Retina (tissue), 1 donor: ENCODE measurements at regions not wholly inside any gene's neighbourhood (a gene's known extent, or its start where the extent isn't known, plus 50 kb on each side); places are given as distances from the start of the nearest gene placed in this dataset.
"Not testable (repeated sequence)": the region's sequence is repeated elsewhere in the genome, so short reads cannot be mapped to it uniquely, and the experiment has no call there.

Experiments
- DNase-seq: peaks from one replicate; pipeline ENCODE4 v3.0.0-alpha.2; 2016

DNA sequence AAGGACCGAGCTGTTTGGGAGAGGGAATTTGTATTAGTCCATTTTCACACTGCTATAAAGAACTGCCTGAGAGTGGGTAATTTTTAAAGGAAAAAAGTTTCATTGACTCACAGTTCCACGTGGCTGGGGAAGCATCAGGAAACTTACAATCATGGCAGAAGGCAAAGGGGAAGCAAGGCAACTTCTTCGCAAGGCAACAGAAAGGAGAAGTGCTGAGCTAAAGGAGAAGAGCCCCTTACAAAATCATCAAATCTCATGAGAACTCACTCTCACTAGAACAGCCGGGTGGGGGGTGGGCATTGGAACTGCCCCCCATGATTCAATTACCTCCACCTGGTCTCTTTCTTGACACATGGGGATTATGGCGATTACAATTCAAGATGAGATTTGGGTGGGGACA lies 121.8 kb upstream of the SLC13A1 start:
- DNase-seq, result not testable (repeated sequence)

DNA sequence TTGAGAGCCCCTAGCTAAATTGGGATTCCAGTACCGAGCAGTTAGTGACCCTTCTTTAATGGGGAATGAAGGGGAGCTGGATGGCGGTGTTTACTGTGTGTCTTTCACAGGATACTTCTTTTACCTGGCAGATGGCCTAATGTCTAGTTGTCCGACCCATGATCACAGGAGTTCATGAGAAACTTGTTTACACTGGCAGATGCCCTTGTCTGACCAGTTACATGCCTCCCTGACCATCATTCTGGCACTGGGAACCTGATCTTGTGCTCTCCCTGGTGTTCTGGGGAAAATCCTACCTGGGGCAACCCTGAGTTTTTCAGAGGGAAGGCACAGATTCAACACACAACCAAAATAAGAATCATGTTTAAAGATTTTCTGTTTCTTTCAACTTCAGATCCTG lies 120.1 kb upstream of the SLC13A1 start:
- no peak for DNase-seq

DNA sequence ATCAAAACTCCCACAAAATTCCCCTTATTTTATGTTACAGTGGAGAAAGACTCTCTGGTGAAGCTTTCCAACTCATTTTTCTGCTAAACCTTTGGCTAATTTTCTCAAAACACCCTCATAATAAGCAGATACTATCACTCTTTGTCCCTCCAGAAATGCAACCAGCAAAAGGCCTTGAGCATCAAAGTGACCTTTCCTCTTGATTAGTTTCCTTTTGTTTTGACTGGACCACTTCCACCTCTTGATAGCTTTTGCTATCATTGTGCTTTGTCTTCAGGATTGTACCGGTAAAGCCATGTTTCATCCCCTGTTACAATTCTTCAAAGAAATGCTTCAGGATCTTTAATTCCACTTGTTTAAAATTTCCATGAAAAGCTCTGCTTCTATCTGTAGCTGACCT lies 115.1 kb upstream of the SLC13A1 start:
- DNase-seq, result peak; percentile 2

DNA sequence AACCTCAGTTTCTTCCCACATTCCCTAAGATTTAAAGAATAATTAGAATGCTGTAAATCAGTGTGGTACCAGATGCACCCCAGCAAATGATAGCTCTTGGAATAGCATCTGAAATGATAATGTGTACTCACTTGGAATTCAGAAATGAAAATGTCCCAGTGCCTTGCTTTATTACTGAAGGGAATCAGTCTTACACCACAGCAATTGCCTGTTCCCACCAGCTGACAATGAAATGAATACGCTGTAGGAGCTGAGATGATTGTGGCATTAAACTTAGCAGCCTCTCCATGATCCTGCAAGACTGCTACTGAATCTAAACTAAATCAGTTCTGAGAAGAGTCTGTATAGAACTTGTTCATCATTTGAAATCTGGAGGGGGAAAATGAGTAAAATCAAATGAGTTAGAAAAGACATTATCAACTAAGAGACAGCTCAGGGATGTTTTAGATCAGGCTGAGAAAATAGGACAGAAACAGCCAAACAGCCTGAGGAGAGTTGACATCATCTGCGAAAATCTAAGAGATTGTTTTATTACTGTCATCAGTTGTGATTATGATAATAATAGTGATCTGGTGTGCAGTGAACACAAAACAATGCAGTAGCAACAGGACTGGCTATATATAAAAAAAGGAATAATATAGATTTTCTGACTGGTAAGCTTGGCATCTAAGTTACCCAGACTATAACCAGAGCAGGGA lies 108.6 kb upstream of the SLC13A1 start:
- DNase-seq, result no peak

DNA sequence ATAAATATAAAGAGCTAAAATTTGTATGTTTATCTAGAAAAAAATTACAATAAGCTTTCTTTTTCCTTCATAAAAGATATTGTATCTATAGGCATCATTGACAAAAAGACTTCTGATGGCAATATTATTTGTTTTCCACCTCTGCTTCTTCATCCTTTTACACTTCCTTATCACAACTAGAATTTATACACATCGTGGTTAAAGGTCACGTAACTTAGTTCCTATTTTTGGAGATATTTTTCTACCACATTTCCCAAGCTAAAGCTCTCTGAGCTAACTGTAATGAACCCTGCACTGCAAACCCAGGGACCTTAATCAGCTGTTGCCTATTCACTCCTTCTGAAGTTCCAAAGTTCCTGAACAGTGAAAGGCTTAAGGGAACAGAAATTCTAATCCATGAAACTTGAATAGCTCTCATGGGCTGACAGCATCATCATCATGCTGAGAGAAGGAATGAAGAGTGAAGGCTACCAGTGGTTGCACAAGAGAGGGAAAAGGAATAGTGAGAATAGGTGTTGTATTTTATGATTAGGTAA lies 106.1 kb upstream of the SLC13A1 start:
- no peak for DNase-seq

DNA sequence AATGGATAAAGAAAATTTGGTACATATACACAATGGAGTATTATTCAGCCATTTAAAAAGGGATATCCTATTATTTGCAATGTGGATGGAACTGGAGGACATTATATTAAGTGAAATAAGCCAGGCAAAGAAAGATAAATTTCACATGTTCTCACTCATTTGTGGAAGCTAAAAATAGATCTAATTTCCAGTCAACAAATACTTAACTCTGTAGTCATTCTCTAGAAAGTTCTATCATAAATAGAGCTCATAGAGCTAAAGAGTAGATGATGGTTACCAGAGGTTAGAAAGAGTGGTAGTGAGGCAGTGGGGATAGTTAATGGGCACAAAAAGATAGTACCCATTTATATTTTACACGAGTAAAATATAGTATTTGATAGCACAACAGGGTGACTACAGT lies 104.2 kb upstream of the SLC13A1 start:
- DNase-seq, result no peak

DNA sequence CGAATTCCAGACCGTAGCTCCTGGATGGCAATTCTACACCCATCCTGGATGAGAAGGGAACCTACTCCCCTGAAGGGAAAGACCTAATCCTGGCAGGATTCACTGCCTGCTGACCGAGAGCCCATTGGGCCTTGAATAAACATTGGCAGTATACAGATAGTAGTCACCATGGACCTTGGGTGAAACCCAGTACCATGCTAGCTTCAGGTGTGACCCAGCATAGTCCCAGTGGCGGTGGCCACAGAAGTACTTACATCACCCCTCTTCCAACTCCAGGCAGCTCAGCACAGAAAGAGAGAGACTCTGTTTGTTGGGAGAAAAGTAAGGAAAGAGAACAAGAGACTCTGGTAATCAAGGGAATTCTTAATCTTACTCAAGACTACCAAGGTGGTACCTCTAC lies 97.2 kb upstream of the SLC13A1 start:
- no peak for DNase-seq

DNA sequence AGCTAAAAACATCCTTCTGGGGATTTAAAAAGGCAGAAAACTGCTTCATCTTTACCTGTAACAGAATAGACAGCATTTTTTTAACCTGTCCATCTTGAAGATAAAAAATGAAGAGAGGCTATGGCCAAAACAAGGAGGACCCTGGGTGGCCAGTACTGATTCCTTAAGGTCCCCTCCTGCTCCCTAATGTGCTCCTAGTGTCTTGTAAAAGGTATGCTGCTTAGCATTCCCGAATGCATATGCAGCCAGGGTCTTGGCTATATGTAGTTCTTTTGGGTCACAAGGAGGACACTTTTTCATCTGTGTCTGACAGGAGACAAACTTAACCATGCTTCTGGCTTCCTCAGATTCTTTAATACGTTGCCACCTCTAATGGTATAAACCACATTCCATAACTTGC lies 93.9 kb upstream of the SLC13A1 start:
- DNase-seq, result no peak

DNA sequence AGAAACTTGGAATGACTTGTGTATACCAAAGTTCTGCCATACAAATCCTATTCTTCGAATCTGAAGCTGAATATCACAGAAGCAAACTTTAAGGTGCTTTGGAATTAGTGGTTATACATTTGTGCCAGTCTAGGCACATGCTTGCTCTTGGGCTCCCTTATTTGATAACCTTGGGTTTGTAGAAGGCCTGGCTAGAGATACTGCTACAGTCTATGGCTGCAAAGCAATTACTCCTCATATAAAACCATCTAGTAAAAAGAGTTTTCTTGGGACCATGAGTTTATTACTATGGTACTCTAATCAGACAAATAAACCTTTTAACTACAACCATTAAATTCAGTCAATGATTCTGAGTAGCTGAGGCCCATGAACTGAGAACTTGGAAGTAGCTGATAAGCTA lies 92.5 kb upstream of the SLC13A1 start:
- no peak for DNase-seq

DNA sequence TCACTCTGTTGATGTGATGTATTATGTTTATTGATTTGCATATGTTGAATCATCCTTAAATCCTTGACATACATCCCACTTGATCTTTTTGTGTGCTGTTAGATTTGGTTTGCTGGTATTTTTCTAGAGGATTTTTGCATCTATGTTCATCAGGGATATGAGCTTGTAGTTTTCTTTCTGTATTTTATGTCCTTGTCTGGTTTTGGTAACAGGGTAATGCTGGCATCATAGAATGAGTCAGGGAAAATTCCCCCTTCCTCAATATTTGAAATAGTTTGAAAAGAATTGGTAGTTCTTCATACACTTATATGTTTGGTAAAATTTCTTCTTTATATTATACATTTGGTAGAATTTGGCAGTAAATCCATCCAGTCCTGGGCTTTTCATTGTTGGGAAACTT lies 89.4 kb upstream of the SLC13A1 start:
- no peak for DNase-seq

DNA sequence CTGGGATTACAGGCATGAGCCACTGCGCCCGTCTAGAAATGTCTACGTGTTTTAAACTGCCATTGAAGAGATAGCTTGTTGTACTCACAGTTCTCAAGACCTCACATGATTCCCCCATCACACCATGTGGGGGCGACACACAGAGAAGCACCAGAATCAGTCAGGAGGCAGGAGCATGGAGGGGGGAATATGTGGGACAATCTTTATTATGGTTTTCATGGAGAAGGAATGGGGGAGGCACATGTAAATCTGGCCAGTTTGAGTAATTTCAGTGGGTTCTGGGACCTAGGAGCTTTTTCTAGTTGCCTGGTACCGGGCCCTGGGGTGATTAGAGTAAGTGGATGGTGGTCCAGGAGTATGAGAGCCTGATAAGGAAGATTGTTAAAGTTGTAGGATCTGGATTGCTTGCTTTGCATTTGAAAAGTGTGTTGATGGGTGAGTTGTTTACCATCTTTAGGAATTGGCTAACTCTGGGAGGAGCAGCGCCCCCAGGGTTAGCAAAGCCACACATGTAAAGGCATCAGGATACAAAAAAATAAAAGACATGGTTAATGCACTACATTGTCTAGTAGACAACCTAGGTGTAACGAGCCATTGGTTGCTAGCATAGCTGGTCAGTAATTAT lies 85.4 kb upstream of the SLC13A1 start:
- no peak for DNase-seq

DNA sequence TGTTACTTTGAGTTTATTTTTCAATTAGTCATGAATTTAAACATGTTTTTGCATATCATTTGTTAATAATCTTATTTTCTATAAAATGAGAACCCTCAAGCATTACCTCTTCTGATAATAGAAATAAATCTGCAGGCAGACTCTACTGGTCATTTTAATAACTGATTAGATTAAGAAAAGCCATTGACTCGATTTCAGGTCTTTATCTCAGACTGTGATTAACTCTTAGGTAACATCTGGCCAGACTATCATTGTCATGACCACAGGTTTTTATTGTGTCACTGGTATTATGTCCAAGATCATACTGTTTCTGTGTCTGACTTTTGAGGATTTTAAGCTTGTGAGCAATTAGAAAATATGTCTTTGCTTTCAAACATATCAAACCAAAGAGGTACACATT lies 83.6 kb upstream of the SLC13A1 start:
- DNase-seq, result no peak

DNA sequence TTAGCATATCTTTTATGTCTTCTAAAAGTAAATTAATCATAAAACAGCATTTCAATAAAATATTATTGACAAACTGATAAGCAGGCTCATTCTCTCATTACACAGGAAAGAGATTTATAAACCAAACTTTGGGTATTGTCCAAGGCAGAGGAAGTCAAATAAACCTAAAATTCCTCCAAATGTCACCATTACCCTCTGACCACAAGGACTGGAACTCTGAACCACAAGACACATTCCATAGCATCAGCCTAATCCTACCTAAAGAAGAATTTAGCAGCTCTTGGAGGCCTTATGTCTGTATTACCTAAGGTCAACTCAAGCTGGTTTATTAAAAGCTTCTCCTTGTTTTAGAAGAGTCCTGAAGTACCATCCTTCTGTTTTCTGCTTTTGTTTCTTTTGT lies 82.4 kb upstream of the SLC13A1 start:
- no peak for DNase-seq

DNA sequence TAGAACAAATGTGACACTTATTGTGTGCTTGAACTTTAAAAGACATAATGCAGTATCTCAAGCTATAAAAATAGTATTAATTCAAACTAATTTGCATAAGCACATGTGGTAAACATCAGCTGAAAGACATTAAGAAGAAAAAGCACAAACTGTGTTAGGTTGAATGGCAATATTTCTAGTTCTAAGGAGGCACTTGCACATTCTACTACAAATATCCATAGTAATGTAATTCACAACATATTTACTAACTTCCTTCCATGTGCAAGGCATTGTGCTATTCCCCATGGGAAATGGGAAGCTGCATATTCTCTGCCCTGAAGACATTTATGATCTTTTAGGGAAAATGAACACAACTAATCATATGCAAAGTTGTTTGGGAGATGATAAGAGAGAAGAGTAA lies 80.2 kb upstream of the SLC13A1 start:
- DNase-seq, result no peak

DNA sequence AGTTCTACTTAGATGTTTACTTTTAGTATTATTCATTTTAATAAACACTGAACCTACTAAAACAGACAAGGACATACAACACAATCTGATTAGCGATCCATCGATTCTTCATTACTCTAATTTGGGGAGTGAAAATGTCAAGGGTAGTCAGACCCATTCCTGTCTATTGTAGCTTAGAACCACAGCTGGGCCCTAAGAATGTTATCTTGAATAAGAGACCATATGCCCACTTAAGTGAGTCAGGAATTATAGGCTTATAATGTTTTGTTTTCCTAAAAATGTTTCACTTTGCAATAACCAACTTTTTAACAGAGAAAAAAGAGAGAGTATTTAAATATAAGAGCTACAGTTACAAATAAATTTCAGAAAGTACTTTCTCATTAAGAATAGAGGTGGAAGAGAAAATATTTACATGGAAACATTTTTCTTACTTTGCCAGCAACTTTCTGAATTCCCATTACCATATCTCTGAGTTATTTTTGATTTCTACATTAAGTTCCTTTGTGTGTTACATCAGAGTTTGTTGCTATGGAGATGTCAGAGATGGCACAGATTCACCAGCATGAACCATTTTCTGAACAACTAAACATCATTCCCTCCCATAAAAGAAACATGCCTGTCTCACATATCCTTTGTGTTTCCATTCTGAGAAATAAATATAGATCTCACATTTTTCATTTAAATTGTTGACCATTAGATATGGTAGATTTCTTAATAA lies 75.4 kb upstream of the SLC13A1 start:
- DNase-seq, result no peak

DNA sequence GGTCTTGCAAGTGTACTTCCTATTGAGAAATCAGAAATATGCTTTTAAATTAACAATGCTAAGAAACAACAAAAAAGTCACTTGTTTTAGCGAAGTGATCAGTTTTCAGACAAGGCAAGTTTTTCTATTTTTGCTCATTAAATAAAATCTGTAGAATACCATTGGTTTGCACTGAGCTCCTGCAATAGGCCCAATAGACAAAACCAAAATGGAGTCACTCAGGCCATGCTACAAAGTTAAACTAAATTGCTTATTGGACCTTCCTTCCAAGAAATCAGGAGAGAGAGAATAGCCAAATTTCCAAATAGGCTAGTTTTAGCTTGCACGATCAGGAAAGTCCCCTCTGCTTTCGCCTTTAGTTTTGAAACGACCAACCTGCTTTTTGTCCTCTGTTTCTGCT lies 73.4 kb upstream of the SLC13A1 start:
- no peak for DNase-seq

DNA sequence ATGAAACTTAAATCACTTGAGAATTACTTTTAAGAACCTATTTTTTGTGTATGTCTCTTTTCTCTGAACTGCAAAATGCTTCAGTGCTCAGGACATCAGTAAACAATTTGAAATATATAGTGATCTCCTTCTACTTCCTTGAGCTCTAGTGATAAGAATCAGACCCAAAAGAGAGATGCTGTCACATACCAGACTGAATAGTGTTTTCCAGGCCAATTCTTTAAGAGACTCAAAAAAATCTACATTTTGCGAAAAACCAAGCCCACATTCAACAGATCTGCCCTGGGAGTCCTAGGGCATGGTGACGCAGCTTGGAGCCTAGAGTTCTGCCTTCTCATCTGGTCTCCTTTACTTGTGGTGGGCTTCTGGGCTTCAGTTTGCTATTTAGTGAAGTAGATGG lies 72.1 kb upstream of the SLC13A1 start:
- DNase-seq, result no peak

DNA sequence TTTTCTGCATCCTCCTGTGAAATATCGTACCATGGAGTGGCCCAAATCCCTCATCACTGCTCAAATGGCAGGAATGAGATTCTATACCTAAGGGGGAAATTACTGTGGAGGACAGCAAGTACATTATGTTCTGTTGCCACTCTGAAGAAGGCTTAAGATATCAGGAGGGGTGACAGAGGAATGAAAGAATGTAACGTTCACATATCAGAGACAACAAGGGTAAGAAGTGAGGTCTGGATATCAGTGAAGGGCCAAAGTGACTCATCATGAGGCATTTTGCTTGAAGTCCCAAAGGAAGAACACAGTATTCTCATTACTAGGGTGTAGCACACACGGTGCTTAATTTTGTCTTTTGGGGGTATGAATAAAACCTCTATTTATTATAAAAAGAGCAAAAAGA lies 71.5 kb upstream of the SLC13A1 start:
- DNase-seq, result no peak

DNA sequence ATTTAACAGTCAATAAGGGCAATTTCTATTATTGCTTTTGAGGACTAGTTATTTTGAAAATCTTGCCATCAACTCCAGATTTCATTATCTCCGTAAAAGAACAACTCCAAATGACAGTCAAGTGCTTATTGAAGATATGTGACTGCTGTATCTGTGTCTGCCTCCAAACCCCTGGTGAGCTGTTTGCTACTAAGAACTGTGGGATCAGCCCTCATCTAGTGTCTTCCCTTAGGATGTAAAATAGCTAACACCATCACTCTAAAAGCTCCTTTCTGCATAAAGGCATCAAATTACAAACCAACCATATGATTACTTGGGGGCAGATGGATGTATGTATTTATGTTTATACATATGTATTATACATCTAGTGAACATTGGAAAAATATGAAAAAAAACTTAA lies 70.8 kb upstream of the SLC13A1 start:
- DNase-seq, result no peak

DNA sequence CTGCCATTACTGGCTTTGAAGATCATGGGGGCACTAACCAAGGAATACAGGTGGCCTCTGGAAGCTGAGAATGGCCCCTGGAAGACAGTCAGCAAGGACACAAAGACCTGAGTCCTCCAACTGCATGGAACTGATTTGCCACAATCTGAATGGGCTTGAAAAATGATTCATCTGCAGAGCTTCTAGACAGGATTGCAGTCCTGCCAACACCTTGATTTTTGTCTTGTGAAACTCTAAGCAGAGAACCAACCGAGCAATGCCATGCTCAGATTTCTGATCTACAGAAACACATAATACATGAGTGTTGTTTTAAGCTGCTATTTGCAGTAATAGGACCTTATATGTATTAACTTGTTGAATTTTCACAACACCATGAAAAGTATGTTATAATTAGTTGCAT lies 66.1 kb upstream of the SLC13A1 start:
- DNase-seq, result no peak

DNA sequence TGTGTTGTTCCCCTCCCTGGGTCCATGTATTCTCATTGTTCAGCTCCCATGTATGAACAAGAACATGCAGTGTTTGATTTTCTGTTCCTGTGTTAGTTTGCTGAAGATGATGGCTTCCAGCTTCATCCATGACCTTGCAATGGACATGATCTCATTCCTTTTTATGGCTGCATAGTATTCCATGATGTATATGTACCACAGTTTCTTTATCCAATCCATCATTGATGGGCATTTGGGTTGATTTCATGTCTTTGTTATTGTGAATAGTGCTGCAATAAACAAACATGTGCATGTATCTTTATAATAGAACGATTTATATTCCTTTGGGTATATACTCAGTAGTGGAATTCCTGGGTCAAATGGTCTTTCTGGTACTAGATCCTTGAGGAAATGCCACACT lies 65.1 kb upstream of the SLC13A1 start:
- not testable (repeated sequence) for DNase-seq

DNA sequence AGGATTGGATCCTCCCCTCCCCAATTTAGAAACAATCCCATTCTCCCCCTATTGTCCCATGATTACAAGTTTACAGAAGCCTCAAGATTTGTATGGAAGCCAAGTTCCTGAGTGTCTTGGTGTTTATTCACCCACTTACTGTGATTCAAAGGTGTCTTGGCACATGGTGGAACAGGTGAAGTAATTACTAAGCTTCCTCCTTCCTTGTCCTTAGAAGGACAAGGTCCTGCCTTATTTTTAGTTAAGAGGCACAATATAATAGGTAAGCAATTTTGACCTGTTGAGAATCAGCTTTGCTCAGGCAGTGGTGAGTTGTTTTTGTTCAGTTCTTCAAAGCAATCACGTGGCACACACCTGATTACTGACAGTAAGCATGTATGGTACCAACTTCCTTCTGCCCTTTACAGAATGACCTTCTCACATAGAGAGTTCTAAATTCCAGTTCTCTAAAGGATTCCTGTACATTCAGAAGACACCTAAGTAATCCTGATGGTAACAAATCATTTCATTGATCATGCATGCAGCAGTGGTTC lies 60.7 kb upstream of the SLC13A1 start:
- DNase-seq, result no peak

DNA sequence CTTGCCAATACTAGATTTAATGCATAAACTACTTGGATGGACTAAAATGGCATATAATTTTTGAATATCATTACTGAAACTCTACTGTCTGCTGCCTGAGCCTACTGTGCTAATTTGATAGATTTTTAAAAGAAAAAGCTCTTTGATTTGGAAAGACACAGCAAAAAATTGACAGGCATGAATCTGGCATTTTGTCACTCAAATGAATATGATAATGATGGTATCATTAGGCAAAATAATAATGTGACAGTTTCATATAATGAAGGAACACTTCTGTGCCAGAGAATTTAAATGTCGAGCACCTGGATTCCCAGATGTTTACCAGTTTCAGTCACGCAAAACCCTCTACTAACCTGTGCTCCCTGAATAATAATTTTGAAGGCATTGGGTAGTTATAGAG lies 60.0 kb upstream of the SLC13A1 start:
- no peak for DNase-seq
